Upper lobe of left lung (tissue), 6 donors: ENCODE measurements at regions not wholly inside any gene's neighbourhood (a gene's known extent, or its start where the extent isn't known, plus 50 kb on each side); places are given as distances from the start of the nearest gene placed in this dataset.
"Not testable (repeated sequence)": the region's sequence is repeated elsewhere in the genome, so short reads cannot be mapped to it uniquely, and the experiment has no call there.

Experiments
- ATAC-seq, 2 donors: fragments of 200-7000 bp; cut with Tn5 transposase; one replicate each; pipeline ENCODE4 v1.9.1; 2022; ENCODE audit warnings: mild to moderate bottlenecking in 2 of 2, moderate library complexity in 2 of 2; ENCODE audit not compliant: low FRiP score in 2 of 2
- DNase-seq, 2 donors: peaks; one replicate each; pipeline ENCODE4 v3.0.0-alpha.2; 2019 to 2020
- H3K27ac ChIP-seq, 4 donors: fragments of 200-600 bp; sonication (generic); one replicate each; pipeline ENCODE4 v1.5.1; 2016 to 2019
- H3K27me3 ChIP-seq, 4 donors: fragments of 200-600 bp; sonication (generic); one replicate each; pipeline ENCODE4 v1.5.1; 2017 to 2019
- H3K36me3 ChIP-seq, 4 donors: fragments of 200-600 bp; sonication (generic); one replicate each; pipeline ENCODE4 v1.5.1; 2016 to 2019
- H3K4me1 ChIP-seq, 4 donors: fragments of 200-600 bp; sonication (generic); one replicate each; pipeline ENCODE4 v1.5.1; 2018 to 2019
- H3K4me3 ChIP-seq, 4 donors: fragments of 200-600 bp; sonication (generic); one replicate each; pipeline ENCODE4 v1.5.1; 2017 to 2019; ENCODE audit warnings: mild to moderate bottlenecking in 2 of 4, moderate library complexity in 1 of 4
- H3K9me3 ChIP-seq, 4 donors: fragments of 200-600 bp; sonication (generic); one replicate each; pipeline ENCODE4 v1.5.1; 2018 to 2019
- EP300 ChIP-seq, 4 donors: sonication (generic); formaldehyde crosslinking; IDR thresholded peaks; one replicate each; pipeline ENCODE4 v1.5.1; 2017; ENCODE audit warnings: antibody characterized with exemption in 4 of 4, control low read depth in 2 of 4
- POLR2A ChIP-seq, 4 donors: fragments of 450-650 bp; IDR thresholded peaks; one replicate each; pipeline ENCODE4 v1.5.1; 2016 to 2017; ENCODE audit warnings: antibody characterized with exemption in 4 of 4, mild to moderate bottlenecking in 2 of 4
- POLR2AphosphoS5 ChIP-seq, 2 donors: sonication (generic); formaldehyde crosslinking; IDR thresholded peaks; one replicate each; pipeline ENCODE4 v1.5.1; 2017; ENCODE audit warnings: antibody characterized with exemption in 2 of 2
- WGBS, 2 donors: methylation state at CpG; one replicate each; pipeline ENCODE4 v1.1.5; 2017 to 2018; 5-methylcytosine and 5-hydroxymethylcytosine counted together
- TF ChIP-seq, protein P1 (sequence below), 6 experiments: fragments of 450-650 bp in 4 of 6; fragments of 200-600 bp in 2 of 6; sonication (generic) in 2 of 6; IDR thresholded peaks; one replicate each; pipeline ENCODE4 v1.5.1; 2016 to 2019; ENCODE audit warnings: antibody characterized with exemption in 6 of 6
- donor health status: DM: no; HTN: no; CAD: no; lungs with moderate emphysema.
- donor health status: DM: no; HTN: yes; CAD: no; lungs with severe emphysema.

DNA sequence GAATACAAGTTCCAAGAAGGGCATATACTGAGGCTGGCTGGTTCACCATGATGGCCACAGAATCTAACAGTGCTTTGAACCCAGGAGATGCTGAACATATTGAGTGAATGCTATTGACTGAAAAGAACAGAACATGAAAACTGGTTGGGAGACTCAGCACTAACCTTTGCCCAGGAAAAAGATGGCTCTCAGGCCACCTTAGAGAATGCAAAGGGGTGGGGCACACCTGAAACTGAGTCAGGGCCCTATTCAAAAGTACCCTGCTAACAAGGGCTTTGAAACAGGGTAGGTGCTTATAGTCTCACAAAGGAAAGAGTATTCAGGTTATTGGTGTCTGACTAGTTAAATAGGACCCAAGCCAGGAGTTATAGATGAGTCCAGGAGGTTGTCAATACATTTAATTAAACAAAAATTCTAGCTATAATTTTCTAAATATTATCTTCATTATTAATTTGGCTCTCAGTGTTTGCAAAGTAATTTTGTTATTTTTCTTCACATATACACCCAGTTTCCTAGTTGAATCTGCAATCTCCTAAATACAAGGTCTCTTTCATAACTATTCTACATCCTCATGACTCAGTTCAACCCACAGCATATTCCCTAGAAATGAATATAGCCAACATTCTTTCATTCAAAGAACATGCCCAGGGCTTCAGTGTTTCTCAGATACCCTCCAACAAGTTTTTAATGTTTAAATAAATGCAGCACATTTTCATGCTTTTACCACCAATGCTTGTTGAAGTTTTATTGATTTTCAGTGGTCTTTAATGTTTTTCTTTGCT, 144.2 kb upstream of the RAPGEF2 start:
- no peaks in the 10 kb centered on the region for H3K9me3 ChIP-seq
- DNase-seq (no peak), ATAC-seq (no peak)
- TF ChIP-seq EP300 (IDR thresholded peaks at IDR 0.05), result no peak
- TF ChIP-seq, protein P1, sequence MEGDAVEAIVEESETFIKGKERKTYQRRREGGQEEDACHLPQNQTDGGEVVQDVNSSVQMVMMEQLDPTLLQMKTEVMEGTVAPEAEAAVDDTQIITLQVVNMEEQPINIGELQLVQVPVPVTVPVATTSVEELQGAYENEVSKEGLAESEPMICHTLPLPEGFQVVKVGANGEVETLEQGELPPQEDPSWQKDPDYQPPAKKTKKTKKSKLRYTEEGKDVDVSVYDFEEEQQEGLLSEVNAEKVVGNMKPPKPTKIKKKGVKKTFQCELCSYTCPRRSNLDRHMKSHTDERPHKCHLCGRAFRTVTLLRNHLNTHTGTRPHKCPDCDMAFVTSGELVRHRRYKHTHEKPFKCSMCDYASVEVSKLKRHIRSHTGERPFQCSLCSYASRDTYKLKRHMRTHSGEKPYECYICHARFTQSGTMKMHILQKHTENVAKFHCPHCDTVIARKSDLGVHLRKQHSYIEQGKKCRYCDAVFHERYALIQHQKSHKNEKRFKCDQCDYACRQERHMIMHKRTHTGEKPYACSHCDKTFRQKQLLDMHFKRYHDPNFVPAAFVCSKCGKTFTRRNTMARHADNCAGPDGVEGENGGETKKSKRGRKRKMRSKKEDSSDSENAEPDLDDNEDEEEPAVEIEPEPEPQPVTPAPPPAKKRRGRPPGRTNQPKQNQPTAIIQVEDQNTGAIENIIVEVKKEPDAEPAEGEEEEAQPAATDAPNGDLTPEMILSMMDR (IDR thresholded peaks at IDR 0.05), result no peak
- no peak for TF ChIP-seq POLR2AphosphoS5 (IDR thresholded peaks at IDR 0.05)
- no peaks in the 10 kb centered on the region for H3K27me3 ChIP-seq
- no peak overlapping the region for H3K27ac ChIP-seq
- H3K4me3 ChIP-seq, result no peak overlapping the region
- H3K4me1 ChIP-seq, result no peaks in the 10 kb centered on the region
- no peaks in the 10 kb centered on the region for H3K36me3 ChIP-seq

- DNase-seq (no peak), ATAC-seq (no peak)
- WGBS, 2 donors, result 77 to 84% methylated on average over 2 of the region's 2 CpGs
- Histone ChIP-seq H3K4me1 (no peaks in the 10 kb centered on the region), H3K27ac (no peak overlapping the region), H3K36me3 (no peaks in the 10 kb centered on the region), H3K4me3 (no peak overlapping the region), H3K9me3 (no peaks in the 10 kb centered on the region), H3K27me3 (no peaks in the 10 kb centered on the region)
- no peak for TF ChIP-seq EP300 (IDR thresholded peaks at IDR 0.05)
- no peak for TF ChIP-seq POLR2A (IDR thresholded peaks at IDR 0.05)
- TF ChIP-seq POLR2AphosphoS5 (IDR thresholded peaks at IDR 0.05), result no peak
- TF ChIP-seq, protein P1 (IDR thresholded peaks at IDR 0.05), result no peak
Observed at GRCh38 chr4:158962393-158962792, 140.5 kb upstream of the RAPGEF2 start.

- not testable (repeated sequence) for H3K4me3 ChIP-seq, DNase-seq, H3K36me3 ChIP-seq, H3K27me3 ChIP-seq, ATAC-seq, H3K4me1 ChIP-seq, H3K9me3 ChIP-seq, H3K27ac ChIP-seq
- WGBS, 2 donors, result 91 to 95% methylated on average over 2 of the region's 2 CpGs
Observed at GRCh38 chr4:158963282-158963681, 139.6 kb upstream of the RAPGEF2 start.

GRCh38 chr4:158964114-158964727, 138.7 kb upstream of the RAPGEF2 start:
- TF ChIP-seq EP300 (IDR thresholded peaks at IDR 0.05) (no peak), POLR2AphosphoS5 (IDR thresholded peaks at IDR 0.05) (no peak)
- TF ChIP-seq, protein P1 (IDR thresholded peaks at IDR 0.05), result no peak
- Histone ChIP-seq H3K4me3 (no peak overlapping the region), H3K9me3 (no peaks in the 10 kb centered on the region), H3K27me3 (no peaks in the 10 kb centered on the region), H3K36me3 (no peaks in the 10 kb centered on the region), H3K4me1 (no peaks in the 10 kb centered on the region), H3K27ac (no peak overlapping the region)
- no peak for ATAC-seq
- 87 to 92% methylated on average over 5 of the region's 5 CpGs for WGBS, 2 donors
- no peak for DNase-seq

GRCh38 chr4:158964728-158965124, 138.2 kb upstream of the RAPGEF2 start:
- no peaks in the 10 kb centered on the region for H3K4me1 ChIP-seq
- WGBS, 2 donors, result 91 to 94% methylated on average over 1 of the region's 1 CpG
- H3K4me3 ChIP-seq, result no peak overlapping the region
- no peak overlapping the region for H3K27ac ChIP-seq
- no peak for ATAC-seq
- DNase-seq, result no peak
- no peaks in the 10 kb centered on the region for H3K27me3 ChIP-seq
- H3K9me3 ChIP-seq, result no peaks in the 10 kb centered on the region
- no peaks in the 10 kb centered on the region for H3K36me3 ChIP-seq
- TF ChIP-seq, protein P1 (IDR thresholded peaks at IDR 0.05), result no peak
- TF ChIP-seq EP300 (IDR thresholded peaks at IDR 0.05) (no peak), POLR2A (IDR thresholded peaks at IDR 0.05) (no peak), POLR2AphosphoS5 (IDR thresholded peaks at IDR 0.05) (no peak)
